ENCODE measurements at regions not wholly inside any gene's neighbourhood (a gene's known extent, or its start where the extent isn't known, plus 50 kb on each side); places are given as distances from the start of the nearest gene placed in this dataset.
"Not testable (repeated sequence)": the region's sequence is repeated elsewhere in the genome, so short reads cannot be mapped to it uniquely, and the experiment has no call there.

DNA sequence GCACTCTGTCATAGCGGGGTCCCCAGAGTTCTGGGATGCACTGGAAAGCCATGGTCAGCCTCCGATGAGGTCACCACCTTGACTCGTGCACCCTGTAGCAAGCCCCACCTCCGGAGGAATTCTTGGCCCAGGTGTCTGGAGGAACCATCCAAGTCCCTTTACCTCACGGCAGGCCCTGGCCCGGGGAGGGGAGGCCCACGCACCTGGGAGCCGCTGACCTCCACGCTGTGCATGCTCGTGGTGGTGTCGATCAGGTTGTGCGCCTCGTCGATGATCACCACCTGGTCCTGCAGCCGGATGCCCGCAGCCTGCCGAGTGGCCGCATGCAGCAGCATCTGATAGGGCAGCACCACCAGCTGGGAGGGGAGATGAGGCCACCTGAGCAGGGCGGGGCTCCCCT, 177.3 kb downstream of the KLRB1 start:
- TF ChIP-seq CTCF, POLR2AphosphoS5 (IDR thresholded peaks at IDR 0.05): not testable (repeated sequence)
